22Rv1 (cell line): ENCODE measurements at regions not wholly inside any gene's neighbourhood (a gene's known extent, or its start where the extent isn't known, plus 50 kb on each side); places are given as distances from the start of the nearest gene placed in this dataset.

ENCODE experiments used
- H3K27ac ChIP-seq: fragments of 450-650 bp; 2 replicates; pipeline ENCODE4 v1.5.1; 2017
- ZFX ChIP-seq: fragments of 450-650 bp; IDR thresholded peaks from 2 replicates; pipeline ENCODE4 v1.6.1; 2017; ENCODE audit warnings: antibody characterized with exemption, borderline replicate concordance
- TF ChIP-seq, protein P1 (sequence below): fragments of 450-650 bp; IDR thresholded peaks from 2 replicates; pipeline ENCODE4 v1.5.1; 2017; ENCODE audit warnings: mild to moderate bottlenecking

DNA sequence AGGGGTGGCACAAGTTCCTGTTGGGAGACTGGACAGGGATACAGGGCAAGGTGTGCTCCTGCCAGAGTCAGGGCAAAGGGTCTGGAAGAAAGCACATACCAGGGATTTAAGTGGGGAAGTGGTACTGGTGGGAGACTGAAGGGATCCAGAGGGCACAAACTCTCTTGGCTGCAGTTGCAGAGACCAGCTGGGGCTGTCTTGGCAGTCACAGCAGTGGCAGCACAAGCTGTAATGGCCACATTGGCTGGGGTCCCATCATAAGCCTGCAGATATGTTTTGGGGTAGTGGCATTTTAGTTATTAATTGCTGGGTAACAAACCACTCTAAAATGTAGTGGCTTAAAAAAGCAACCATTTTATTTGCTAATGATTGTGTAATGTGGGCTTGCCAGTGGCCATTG lies 492.2 kb downstream of the ENC1 start:
- no peak for TF ChIP-seq ZFX
- TF ChIP-seq, protein P1, sequence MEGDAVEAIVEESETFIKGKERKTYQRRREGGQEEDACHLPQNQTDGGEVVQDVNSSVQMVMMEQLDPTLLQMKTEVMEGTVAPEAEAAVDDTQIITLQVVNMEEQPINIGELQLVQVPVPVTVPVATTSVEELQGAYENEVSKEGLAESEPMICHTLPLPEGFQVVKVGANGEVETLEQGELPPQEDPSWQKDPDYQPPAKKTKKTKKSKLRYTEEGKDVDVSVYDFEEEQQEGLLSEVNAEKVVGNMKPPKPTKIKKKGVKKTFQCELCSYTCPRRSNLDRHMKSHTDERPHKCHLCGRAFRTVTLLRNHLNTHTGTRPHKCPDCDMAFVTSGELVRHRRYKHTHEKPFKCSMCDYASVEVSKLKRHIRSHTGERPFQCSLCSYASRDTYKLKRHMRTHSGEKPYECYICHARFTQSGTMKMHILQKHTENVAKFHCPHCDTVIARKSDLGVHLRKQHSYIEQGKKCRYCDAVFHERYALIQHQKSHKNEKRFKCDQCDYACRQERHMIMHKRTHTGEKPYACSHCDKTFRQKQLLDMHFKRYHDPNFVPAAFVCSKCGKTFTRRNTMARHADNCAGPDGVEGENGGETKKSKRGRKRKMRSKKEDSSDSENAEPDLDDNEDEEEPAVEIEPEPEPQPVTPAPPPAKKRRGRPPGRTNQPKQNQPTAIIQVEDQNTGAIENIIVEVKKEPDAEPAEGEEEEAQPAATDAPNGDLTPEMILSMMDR: no peak
- H3K27ac ChIP-seq: no peak overlapping the region

DNA sequence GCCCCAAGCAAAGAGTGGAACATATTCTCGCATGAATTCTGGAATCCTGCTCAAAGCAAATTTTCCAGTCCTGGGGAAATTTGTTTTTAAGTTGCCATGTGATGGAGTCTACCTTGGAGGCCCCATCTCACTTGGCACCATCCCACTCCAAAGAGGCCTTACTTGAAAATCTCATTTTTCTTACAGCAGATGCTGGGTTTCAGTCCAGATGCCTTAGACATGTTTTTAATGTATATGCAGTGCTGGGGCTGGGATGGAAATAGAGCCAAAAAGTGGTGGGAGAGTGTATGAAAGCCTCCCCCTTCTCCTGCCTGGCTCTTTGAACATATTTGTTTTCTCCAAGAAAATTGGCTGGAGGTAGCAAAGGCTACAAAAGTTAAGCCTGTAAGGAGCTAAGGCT lies 493.7 kb downstream of the ENC1 start:
- TF ChIP-seq ZFX: no peak
- TF ChIP-seq, protein P1: no peak
- no peak overlapping the region for H3K27ac ChIP-seq

DNA sequence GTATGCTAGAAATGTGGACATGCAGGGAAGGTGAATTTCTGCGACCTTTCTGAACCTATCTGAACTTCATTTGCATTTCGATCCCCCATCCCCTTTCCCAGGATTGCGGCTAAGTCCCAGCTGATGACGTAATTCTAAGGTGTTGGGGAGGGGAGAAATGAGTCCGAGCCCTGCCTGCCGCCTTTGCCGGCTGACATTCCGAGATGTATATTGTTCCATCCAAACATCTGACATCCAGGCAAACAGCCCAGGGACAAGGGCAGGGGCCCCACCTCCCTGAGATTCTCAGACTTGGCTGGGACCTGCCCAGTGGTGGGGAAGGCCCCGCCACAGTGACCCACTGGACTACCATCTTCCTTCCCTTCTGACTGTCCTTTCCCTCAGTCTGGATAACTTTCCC lies 494.6 kb downstream of the ENC1 start:
- TF ChIP-seq, protein P1: no peak
- no peak for TF ChIP-seq ZFX

DNA sequence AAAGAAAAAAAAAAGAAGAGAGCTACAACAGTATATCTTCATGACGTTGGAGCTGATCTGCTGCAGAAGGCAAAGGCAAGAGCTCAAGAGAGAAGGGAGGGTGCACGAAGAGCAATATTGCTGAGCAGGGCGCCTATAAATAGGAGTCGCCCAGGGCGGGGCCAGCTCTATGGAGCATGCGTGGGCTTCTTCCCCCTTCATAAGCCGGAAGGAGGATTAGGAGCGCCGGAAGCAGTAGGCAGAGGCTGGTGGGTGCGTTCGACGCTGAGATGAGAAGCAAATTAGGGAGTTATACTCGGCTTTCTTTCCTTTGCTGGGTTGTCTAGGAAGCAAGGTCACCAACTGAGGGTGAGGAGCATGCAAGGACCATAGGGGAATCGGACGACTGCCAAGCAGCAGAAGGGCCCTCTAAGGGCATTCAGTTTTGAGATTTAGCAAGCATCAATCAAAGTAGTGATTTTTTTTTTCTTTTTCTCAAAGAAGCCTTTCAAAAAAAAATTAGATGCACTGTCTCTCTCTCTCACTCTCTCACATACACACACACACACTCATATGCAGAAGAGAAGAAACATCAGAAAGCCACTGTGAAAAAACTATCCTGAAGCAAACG lies 496.7 kb downstream of the ENC1 start:
- H3K27ac ChIP-seq: no peak overlapping the region
- TF ChIP-seq, protein P1: no peak

More for the DNA sequence above, 494.6 kb downstream of the ENC1 start:
- no peak overlapping the region for H3K27ac ChIP-seq

DNA sequence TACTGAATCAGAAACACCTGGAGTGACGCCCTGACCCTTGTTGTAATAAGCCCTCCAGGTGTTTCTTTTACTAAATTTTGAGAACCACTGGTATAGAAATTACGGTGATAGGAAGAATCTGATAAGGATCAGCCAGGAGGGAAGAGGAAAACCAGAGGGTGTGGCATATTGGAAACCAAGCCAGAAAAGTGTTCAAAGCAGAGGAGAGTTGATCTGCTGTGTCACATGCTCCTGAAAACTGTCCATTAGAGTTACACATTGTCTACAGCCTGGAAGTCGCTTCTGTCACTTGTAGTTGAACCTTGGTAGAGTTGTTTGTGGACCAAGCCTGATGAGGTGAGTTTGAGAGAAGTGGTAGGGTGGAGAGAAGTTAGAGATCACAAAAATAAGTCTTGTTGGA lies 497.4 kb downstream of the ENC1 start:
- no peak overlapping the region for H3K27ac ChIP-seq
- TF ChIP-seq ZFX: no peak
- TF ChIP-seq, protein P1: no peak

DNA sequence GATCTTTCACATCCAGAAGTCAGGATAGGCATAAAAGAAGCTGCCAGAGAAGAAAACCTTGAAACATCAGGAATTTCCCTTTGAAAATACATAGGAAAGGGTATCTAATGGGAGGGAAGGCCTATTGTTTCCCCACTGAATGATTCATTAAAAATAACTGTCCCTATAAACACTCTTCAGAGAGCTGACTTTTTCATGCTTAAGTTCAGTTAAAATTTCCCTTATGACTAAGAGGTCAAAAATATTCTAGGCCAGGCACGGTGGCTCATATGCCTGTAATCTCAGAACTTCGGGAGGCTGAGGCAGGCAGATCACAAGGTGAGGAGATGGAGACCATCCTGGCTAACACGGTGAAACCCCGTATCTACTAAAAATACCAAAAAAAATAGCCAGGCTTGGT lies 499.5 kb downstream of the ENC1 start:
- no peak for TF ChIP-seq ZFX
- TF ChIP-seq, protein P1: no peak
- H3K27ac ChIP-seq: no peak overlapping the region

DNA sequence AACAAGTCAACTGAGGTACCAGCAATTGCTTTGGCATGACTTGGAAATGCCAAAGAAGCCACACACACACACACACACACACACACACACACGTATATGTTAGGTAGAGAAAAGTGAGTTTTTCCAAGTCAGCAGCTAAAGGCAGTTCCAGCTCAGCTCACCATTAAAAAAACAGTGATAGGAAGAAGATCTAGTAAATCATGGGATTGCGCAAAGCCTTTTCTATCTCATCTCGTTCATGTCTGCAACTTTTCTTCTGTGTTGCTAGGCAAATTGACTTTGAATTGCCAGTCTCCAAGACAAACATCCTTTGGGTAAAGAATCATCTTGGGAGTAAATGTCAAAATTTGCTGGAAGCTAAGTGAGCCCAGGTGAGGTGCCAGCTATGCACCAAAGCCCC lies 500.1 kb downstream of the ENC1 start:
- H3K27ac ChIP-seq: no peak overlapping the region
- no peak for TF ChIP-seq ZFX
- TF ChIP-seq, protein P1: no peak
